Body of pancreas (tissue), 4 donors: ENCODE measurements at regions not wholly inside any gene's neighbourhood (a gene's known extent, or its start where the extent isn't known, plus 50 kb on each side); places are given as distances from the start of the nearest gene placed in this dataset.

Experiments used
- ATAC-seq: fragments of 150-250 bp; one replicate; pipeline ENCODE4 v1.9.1; 2016
- DNase-seq, 4 donors: peaks; one replicate each; pipeline ENCODE4 v3.0.0-alpha.2; 2019
- H3K27ac ChIP-seq, 4 donors: fragments of 200-600 bp; sonication (generic); 1 replicate in 3 of 4; 2 replicates in 1 of 4; pipeline versions ENCODE4 v1.5.1 to v1.6.1; 2016 to 2019; ENCODE audit warnings: mild to moderate bottlenecking in 1 of 4, mixed read lengths in 1 of 4, moderate library complexity in 1 of 4
- H3K27me3 ChIP-seq, 2 donors: fragments of 200-600 bp; sonication (generic); one replicate each; pipeline ENCODE4 v1.6.0; 2016; ENCODE audit warnings: mild to moderate bottlenecking in 1 of 2
- H3K36me3 ChIP-seq, 2 donors: fragments of 200-600 bp; sonication (generic); replicated peaks in 1 of 2; 2 replicates each; pipeline ENCODE4 v1.5.1; 2016; ENCODE audit warnings: low read depth in 2 of 2; ENCODE audit not compliant: insufficient read depth in 1 of 2
- H3K4me1 ChIP-seq: fragments of 200-600 bp; sonication (generic); one replicate; pipeline ENCODE4 v1.6.0; 2016
- H3K4me3 ChIP-seq, 2 donors: fragments of 200-600 bp; sonication (generic); 1 replicate in 1 of 2; 2 replicates in 1 of 2; pipeline ENCODE4 v1.5.1; 2016 to 2019
- H3K9me3 ChIP-seq, 3 donors: fragments of 200-600 bp; sonication (generic); 1 replicate in 2 of 3; 2 replicates in 1 of 3; pipeline ENCODE4 v1.5.1; 2016
- POLR2A ChIP-seq, 3 donors: fragments of 450-650 bp; IDR thresholded peaks; one replicate each; pipeline ENCODE4 v1.6.1; 2016; ENCODE audit warnings: antibody characterized with exemption in 3 of 3, mild to moderate bottlenecking in 2 of 3
- WGBS, 2 donors: methylation state at CpG; one replicate each; pipeline ENCODE4 v1.1.5; 2017; 5-methylcytosine and 5-hydroxymethylcytosine counted together
- intact Hi-C: fragments of 100-400 bp; cut with DNase I; formaldehyde crosslinking; loops from one replicate; pipeline ENCODE4 v1.15.1; 2023
- TF ChIP-seq, protein P1 (sequence below), 7 experiments: fragments of 450-650 bp in 4 of 7; fragments of 200-600 bp in 3 of 7; sonication (generic) in 3 of 7; IDR thresholded peaks; one replicate each; pipeline ENCODE4 v1.5.1; 2016 to 2019; ENCODE audit warnings: antibody characterized with exemption in 7 of 7

DNA sequence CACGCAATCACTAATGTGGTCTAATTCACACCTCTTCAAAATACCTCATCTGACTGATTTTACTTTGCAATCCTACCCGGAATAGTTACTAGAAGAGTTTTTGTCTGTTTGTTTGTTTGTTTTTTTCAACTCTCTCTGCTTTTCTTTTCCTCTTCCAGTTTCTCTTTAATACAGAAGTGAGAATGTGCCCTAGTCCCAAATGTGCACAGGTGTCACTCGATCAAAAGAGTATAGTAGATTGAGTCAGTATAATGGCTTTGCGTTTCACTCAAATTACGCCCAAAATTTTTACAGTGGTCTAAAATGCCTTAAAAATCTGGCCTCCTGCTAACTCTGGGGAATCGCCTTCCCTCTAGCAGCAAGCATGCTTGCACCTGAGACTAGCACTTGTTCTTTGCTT is 1536.8 kb downstream of the KCNT2 start:
- no peaks in the 10 kb centered on the region for H3K4me1 ChIP-seq
- no peaks in the 10 kb centered on the region for H3K36me3 ChIP-seq
- no peak for ATAC-seq
- no peak for TF ChIP-seq POLR2A (IDR thresholded peaks at IDR 0.05)
- TF ChIP-seq, protein P1, sequence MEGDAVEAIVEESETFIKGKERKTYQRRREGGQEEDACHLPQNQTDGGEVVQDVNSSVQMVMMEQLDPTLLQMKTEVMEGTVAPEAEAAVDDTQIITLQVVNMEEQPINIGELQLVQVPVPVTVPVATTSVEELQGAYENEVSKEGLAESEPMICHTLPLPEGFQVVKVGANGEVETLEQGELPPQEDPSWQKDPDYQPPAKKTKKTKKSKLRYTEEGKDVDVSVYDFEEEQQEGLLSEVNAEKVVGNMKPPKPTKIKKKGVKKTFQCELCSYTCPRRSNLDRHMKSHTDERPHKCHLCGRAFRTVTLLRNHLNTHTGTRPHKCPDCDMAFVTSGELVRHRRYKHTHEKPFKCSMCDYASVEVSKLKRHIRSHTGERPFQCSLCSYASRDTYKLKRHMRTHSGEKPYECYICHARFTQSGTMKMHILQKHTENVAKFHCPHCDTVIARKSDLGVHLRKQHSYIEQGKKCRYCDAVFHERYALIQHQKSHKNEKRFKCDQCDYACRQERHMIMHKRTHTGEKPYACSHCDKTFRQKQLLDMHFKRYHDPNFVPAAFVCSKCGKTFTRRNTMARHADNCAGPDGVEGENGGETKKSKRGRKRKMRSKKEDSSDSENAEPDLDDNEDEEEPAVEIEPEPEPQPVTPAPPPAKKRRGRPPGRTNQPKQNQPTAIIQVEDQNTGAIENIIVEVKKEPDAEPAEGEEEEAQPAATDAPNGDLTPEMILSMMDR (IDR thresholded peaks at IDR 0.05), result no peak
- no peaks in the 10 kb centered on the region for H3K9me3 ChIP-seq
- WGBS, 2 donors, result 44 to 46% methylated on average over 6 of the region's 6 CpGs
- no peaks in the 10 kb centered on the region for H3K27me3 ChIP-seq
- H3K4me3 ChIP-seq, result no peak overlapping the region
- DNase-seq, result no peak
- intact Hi-C loops, result no loop called here
- H3K27ac ChIP-seq, result no peak overlapping the region

- no peak overlapping the region for H3K27ac ChIP-seq
- H3K9me3 ChIP-seq, result no peaks in the 10 kb centered on the region
- H3K36me3 ChIP-seq, result no peaks in the 10 kb centered on the region
- no peaks in the 10 kb centered on the region for H3K27me3 ChIP-seq
- DNase-seq (no peak), ATAC-seq (no peak)
- 75 to 76% methylated on average over 5 of the region's 5 CpGs for WGBS, 2 donors
- H3K4me1 ChIP-seq, result no peaks in the 10 kb centered on the region
- intact Hi-C loops, result no loop called here
- TF ChIP-seq, protein P1 (IDR thresholded peaks at IDR 0.05), result no peak
- no peak for TF ChIP-seq POLR2A (IDR thresholded peaks at IDR 0.05)
- H3K4me3 ChIP-seq, result no peak overlapping the region
Measured at GRCh38 chr1:195065437-195065836, 1542.8 kb downstream of the KCNT2 start.

GRCh38 chr1:195064358-195064757 is 1543.9 kb downstream of the KCNT2 start:
- 77 to 93% methylated on average over 1 of the region's 1 CpG for WGBS, 2 donors

DNA sequence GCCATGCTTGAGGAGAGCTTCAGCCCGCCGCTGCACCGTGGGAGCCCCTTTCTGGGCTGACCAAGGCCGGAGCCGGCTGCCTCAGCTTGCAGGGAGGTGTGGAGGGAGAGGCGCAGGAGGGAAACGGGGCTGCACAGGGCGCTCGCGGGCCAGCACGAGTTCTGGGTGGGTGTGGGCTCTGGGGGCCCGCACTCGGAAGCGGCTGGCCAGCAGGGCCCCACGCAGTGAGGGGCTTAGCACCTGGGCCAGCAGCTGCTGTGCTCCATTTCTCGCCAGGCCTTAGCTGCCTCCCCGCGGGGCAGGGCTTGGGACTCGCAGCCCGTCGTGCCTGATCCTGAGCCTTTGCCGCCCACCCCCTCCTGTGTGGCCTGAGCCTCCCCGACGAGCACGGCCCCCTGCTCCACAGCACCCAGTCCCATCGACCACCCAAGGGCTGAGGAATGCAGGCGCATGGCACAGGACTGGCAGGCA is 1554.0 kb downstream of the KCNT2 start:
- Histone ChIP-seq H3K27ac (no peak overlapping the region), H3K4me1 (no peaks in the 10 kb centered on the region), H3K4me3 (no peak overlapping the region), H3K27me3 (no peaks in the 10 kb centered on the region), H3K36me3 (no peaks in the 10 kb centered on the region), H3K9me3 (no peaks in the 10 kb centered on the region)
- intact Hi-C loops, result no loop called here
- WGBS, 2 donors, result 68 to 95% methylated on average over 3 to 14 of the region's 27 CpGs
- ATAC-seq (no peak), DNase-seq (no peak)
- TF ChIP-seq POLR2A (IDR thresholded peaks at IDR 0.05), result no peak
- TF ChIP-seq, protein P1 (IDR thresholded peaks at IDR 0.05), result no peak

More at GRCh38 chr1:195064358-195064757, 1543.9 kb downstream of the KCNT2 start:
- DNase-seq, result no peak
- no peak for ATAC-seq
- Histone ChIP-seq H3K9me3 (no peaks in the 10 kb centered on the region), H3K4me1 (no peaks in the 10 kb centered on the region), H3K36me3 (no peaks in the 10 kb centered on the region), H3K27me3 (no peaks in the 10 kb centered on the region), H3K27ac (no peak overlapping the region), H3K4me3 (no peak overlapping the region)
- TF ChIP-seq, protein P1 (IDR thresholded peaks at IDR 0.05), result no peak
- TF ChIP-seq POLR2A (IDR thresholded peaks at IDR 0.05), result no peak
- intact Hi-C loops, result no loop called here

- no peak overlapping the region for H3K27ac ChIP-seq
- H3K4me3 ChIP-seq, result no peak overlapping the region
- intact Hi-C loops, result no loop called here
- no peak for TF ChIP-seq POLR2A (IDR thresholded peaks at IDR 0.05)
- TF ChIP-seq, protein P1 (IDR thresholded peaks at IDR 0.05), result no peak
- no peak for DNase-seq
- no peaks in the 10 kb centered on the region for H3K4me1 ChIP-seq
- no peaks in the 10 kb centered on the region for H3K27me3 ChIP-seq
- ATAC-seq, result no peak
- H3K9me3 ChIP-seq, result no peaks in the 10 kb centered on the region
- WGBS, 2 donors, result 31 to 40% methylated on average over 2 of the region's 2 CpGs
- H3K36me3 ChIP-seq, result no peaks in the 10 kb centered on the region
Measured at GRCh38 chr1:195053478-195053877, 1554.8 kb downstream of the KCNT2 start.
